Stomach smooth muscle (tissue), 2 donors: ENCODE measurements at regions not wholly inside any gene's neighbourhood (a gene's known extent, or its start where the extent isn't known, plus 50 kb on each side); places are given as distances from the start of the nearest gene placed in this dataset.

Source experiments
- H3K27ac ChIP-seq: one replicate; pipeline ENCODE4 v1.7.0; 2013; ENCODE audit warnings: mild to moderate bottlenecking, low read length, inconsistent platforms
- H3K27me3 ChIP-seq, 2 donors: one replicate each; pipeline ENCODE4 v1.7.0; 2013; ENCODE audit warnings: low read length in 2 of 2; ENCODE audit not compliant: insufficient read depth in 2 of 2, control insufficient read depth in 1 of 2
- H3K36me3 ChIP-seq, 2 donors: one replicate each; pipeline ENCODE4 v1.7.0; 2013; ENCODE audit warnings: low read length in 2 of 2; ENCODE audit not compliant: control insufficient read depth in 2 of 2, insufficient read depth in 2 of 2
- H3K4me1 ChIP-seq: one replicate; pipeline ENCODE4 v1.7.0; 2013; ENCODE audit warnings: low read length; ENCODE audit not compliant: control insufficient read depth, insufficient read depth
- H3K4me3 ChIP-seq, 2 donors: one replicate each; pipeline ENCODE4 v1.7.0; 2013; ENCODE audit warnings: low read length in 2 of 2
- H3K9ac ChIP-seq, 2 donors: one replicate each; pipeline ENCODE4 v1.7.0; 2013; ENCODE audit warnings: low read length in 2 of 2, mild to moderate bottlenecking in 1 of 2
- H3K9me3 ChIP-seq, 2 donors: one replicate each; pipeline ENCODE4 v1.7.0; 2013; ENCODE audit warnings: low read length in 2 of 2; ENCODE audit not compliant: control insufficient read depth in 2 of 2
- donor health status: healthy.
- donor health status: Pancreatic carcinoma.

DNA sequence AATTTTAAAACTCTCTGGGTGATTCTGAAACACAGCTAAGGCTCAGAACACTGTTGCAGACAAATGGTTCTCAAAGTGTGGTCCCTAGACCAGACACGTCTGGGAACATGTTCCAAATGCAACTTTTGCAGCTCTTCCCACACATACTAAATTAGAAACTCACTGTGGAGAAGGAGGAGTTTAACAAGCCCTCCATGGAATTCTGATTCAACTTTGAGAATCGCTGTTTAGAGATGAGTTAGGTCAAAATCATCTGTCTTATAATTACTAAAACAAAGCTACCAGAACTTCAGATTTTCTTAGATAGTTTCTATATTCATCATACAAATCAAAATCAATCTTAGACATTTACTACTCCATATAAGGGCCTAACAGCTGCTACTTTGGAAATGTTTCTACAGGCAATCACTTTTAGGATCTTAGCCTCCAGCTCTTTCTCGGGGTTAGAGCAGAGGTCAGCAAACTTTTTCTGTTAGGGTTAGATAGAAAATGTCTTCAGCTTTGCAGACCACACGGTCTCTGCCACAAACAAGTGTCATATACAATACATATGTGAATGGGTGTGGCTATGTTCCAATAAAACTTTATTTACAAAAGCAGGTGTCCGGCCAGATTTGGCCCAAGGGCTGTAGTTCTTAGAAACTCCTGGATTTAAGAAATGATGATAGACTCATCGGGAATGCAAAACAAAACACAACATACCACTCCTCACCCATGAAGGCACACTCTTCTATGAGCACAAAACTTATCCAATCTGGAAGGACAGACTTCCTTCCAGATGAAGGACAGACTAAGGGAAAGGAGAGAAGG is 50.0 kb upstream of the ARHGAP18 start:
- Histone ChIP-seq H3K4me1 (no peaks in the 10 kb centered on the region), H3K9ac (no peak overlapping the region), H3K36me3 (no peaks in the 10 kb centered on the region), H3K9me3 (no peaks in the 10 kb centered on the region), H3K4me3 (no peak overlapping the region), H3K27ac (no peak overlapping the region), H3K27me3 (peaks cover 0 to 2% of the 10 kb centered on the region in 2 donors)
